Ovary (tissue), 7 donors: ENCODE measurements at regions not wholly inside any gene's neighbourhood (a gene's known extent, or its start where the extent isn't known, plus 50 kb on each side); places are given as distances from the start of the nearest gene placed in this dataset.

Experiments used
- DNase-seq, 5 donors: peaks; one replicate each; pipeline ENCODE4 v3.0.0-alpha.2; 2019 to 2020
- H3K27ac ChIP-seq, 2 donors: fragments of 200-600 bp; one replicate each; pipeline versions ENCODE4 v1.5.1 to v1.8.0; 2019 to 2022
- H3K27me3 ChIP-seq: fragments of 200-600 bp; one replicate; pipeline ENCODE4 v1.8.0; 2022
- H3K36me3 ChIP-seq: fragments of 200-600 bp; sonication (generic); one replicate; pipeline ENCODE4 v1.5.1; 2019
- H3K4me1 ChIP-seq: one replicate; pipeline ENCODE4 v1.8.1; 2013; ENCODE audit warnings: mild to moderate bottlenecking, moderate library complexity; ENCODE audit not compliant: insufficient read depth
- H3K4me3 ChIP-seq: fragments of 200-600 bp; sonication (generic); one replicate; pipeline ENCODE4 v1.5.1; 2017
- H3K9me3 ChIP-seq, 2 donors: fragments of 200-600 bp in 1 of 2; sonication (generic) in 1 of 2; one replicate each; pipeline versions ENCODE4 v1.5.1 to v1.8.1; 2013 to 2019; ENCODE audit warnings: mild to moderate bottlenecking in 1 of 2, moderate library complexity in 1 of 2
- EP300 ChIP-seq: sonication (generic); formaldehyde crosslinking; IDR thresholded peaks from one replicate; pipeline ENCODE4 v1.6.1; 2017; ENCODE audit warnings: antibody characterized with exemption
- POLR2A ChIP-seq: fragments of 450-650 bp; IDR thresholded peaks from one replicate; pipeline ENCODE4 v1.6.1; 2017; ENCODE audit warnings: antibody characterized with exemption, mild to moderate bottlenecking, moderate library complexity
- WGBS, 3 donors: extraction: QIAGEN DNeasy Blood & Tissue Kit in 1 of 3; methylation state at CpG; one replicate each; pipeline versions ENCODE4 v1.1.5 to v1.1.7; 2013 to 2017; 5-methylcytosine and 5-hydroxymethylcytosine counted together
- intact Hi-C, 4 donors: fragments of 100-400 bp; cut with DNase I; formaldehyde crosslinking; loops; one replicate each; pipeline versions ENCODE4 v1.11.0 to v1.15.1; 2022 to 2023
- TF ChIP-seq, protein P1 (sequence below), 3 donors: fragments of 450-650 bp in 2 of 3; fragments of 200-600 bp in 1 of 3; IDR thresholded peaks; one replicate each; pipeline versions ENCODE4 v1.5.1 to v1.8.0; 2016 to 2022; ENCODE audit warnings: antibody characterized with exemption in 3 of 3, mild to moderate bottlenecking in 1 of 3
- donor health status: DM: no; HTN: no; CAD: no; lungs with moderate emphysema.
- donor health status: DM: no; HTN: no; CAD: no.
- donor health status: Bipolar disorder and iron deficiency.
- donor health status: DM: no; HTN: no; CAD: no.
- donor health status: DM: yes; HTN: yes; CAD: no.

DNA sequence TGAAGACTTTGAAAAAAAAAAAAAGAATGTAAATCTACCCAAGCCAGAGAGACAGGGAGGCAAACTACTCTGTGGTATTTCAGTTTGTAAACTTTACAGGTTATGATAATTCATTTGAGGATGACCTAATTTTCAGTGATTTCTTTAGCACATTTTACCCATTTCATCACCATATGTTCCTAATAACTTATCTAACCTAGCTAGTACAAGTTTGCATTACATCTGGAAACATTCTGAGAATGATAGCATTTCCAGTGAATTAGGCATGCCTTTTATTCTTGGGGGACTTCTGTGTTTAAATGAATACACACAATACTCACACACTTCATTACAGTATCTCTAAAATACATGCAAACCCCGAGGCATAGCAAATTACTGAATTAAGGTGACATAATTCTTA lies 1055.5 kb downstream of the PCDH18 start:
- no peak overlapping the region for H3K27ac ChIP-seq
- no peak for TF ChIP-seq POLR2A
- TF ChIP-seq, protein P1, sequence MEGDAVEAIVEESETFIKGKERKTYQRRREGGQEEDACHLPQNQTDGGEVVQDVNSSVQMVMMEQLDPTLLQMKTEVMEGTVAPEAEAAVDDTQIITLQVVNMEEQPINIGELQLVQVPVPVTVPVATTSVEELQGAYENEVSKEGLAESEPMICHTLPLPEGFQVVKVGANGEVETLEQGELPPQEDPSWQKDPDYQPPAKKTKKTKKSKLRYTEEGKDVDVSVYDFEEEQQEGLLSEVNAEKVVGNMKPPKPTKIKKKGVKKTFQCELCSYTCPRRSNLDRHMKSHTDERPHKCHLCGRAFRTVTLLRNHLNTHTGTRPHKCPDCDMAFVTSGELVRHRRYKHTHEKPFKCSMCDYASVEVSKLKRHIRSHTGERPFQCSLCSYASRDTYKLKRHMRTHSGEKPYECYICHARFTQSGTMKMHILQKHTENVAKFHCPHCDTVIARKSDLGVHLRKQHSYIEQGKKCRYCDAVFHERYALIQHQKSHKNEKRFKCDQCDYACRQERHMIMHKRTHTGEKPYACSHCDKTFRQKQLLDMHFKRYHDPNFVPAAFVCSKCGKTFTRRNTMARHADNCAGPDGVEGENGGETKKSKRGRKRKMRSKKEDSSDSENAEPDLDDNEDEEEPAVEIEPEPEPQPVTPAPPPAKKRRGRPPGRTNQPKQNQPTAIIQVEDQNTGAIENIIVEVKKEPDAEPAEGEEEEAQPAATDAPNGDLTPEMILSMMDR (IDR thresholded peaks at IDR 0.05) = no peak
- no peak for TF ChIP-seq EP300
- H3K9me3 ChIP-seq = no peaks in the 10 kb centered on the region
- WGBS, 3 donors = 36 to 57% (median 40%) methylated on average over 1 of the region's 1 CpG
- DNase-seq = no peak
- no peaks in the 10 kb centered on the region for H3K4me1 ChIP-seq
- H3K4me3 ChIP-seq = no peak overlapping the region
- H3K36me3 ChIP-seq = no peaks in the 10 kb centered on the region
- intact Hi-C loops = no loop called here
- H3K27me3 ChIP-seq = no peaks in the 10 kb centered on the region

DNA sequence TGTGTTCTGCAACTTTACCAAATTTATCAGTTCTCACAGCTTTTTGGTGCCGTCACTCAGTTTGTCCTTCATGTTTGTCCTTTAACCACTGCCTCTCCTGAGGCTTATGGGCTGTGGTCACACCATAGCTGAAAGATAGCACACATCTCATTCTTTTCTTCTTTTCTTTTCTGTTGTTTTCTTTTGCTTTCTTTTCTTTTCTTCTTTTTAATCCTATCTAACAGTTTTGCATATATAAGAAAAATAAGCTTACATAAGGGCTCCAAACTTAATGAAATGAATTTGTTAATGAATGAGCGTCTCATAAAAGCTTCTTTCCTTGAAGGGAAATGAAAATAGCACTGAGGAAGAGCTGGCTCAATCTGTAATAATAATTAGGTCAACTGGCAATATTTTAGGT lies 1061.2 kb downstream of the PCDH18 start:
- DNase-seq = no peak
- H3K9me3 ChIP-seq = no peaks in the 10 kb centered on the region

DNA sequence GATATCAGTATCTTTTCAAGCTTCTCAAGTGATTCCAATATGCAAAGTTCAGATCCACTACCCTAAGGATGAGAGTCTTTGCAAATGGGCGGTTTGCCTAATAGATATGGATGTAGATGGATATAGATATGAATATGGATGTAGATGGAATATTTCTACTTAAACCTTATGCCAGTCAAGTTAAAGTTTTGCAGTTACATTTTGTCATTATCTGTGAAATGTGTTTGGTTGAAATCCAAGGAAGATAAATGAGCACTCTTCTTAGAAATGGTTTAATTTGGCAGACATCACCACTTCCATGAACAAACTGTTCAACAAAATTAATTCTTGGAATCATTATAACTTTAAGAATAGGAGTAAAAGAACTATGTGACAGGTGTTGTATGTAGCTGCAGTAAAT lies 1066.6 kb downstream of the PCDH18 start:
- no peaks in the 10 kb centered on the region for H3K4me1 ChIP-seq
- intact Hi-C loops = no loop called here
- DNase-seq = no peak
- H3K4me3 ChIP-seq = no peak overlapping the region
- TF ChIP-seq EP300 = no peak
- TF ChIP-seq, protein P1 (IDR thresholded peaks at IDR 0.05) = no peak
- TF ChIP-seq POLR2A = no peak
- 91 to 94% (median 93%) methylated on average over 1 of the region's 1 CpG for WGBS, 3 donors
- no peak overlapping the region for H3K27ac ChIP-seq
- H3K27me3 ChIP-seq = no peaks in the 10 kb centered on the region
- no peaks in the 10 kb centered on the region for H3K36me3 ChIP-seq
- no peaks in the 10 kb centered on the region for H3K9me3 ChIP-seq

More for the DNA sequence above, 1061.2 kb downstream of the PCDH18 start:
- Histone ChIP-seq H3K27ac (no peak overlapping the region), H3K4me1 (no peaks in the 10 kb centered on the region), H3K27me3 (no peaks in the 10 kb centered on the region), H3K36me3 (no peaks in the 10 kb centered on the region), H3K4me3 (no peak overlapping the region)
- TF ChIP-seq, protein P1 (IDR thresholded peaks at IDR 0.05) = no peak
- TF ChIP-seq POLR2A (no peak), EP300 (no peak)
- intact Hi-C loops = no loop called here
- whole genome bisulfite sequencing, 3 donors = 86 to 92% (median 88%) methylated on average over 2 of the region's 2 CpGs

DNA sequence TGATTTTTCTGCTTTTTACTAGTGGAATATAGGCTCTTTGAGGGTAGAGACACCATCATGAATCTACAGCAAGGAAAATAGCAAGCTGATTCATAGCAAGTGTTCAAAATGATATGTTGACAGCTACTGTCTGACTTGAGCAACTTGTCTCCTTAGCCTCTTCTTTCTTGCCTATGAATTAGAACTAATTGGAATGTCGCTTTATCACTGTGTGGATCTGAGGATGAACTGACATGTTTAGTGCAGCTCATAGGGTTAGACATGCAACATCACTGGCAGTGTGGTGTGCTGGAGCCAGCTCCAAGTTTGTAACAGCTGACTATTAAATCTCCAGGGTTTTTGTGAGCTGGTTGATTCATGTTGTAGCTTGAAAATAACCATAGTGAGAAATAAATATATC lies 1068.4 kb downstream of the PCDH18 start:
- Histone ChIP-seq H3K36me3 (no peaks in the 10 kb centered on the region), H3K4me1 (no peaks in the 10 kb centered on the region), H3K27me3 (no peaks in the 10 kb centered on the region), H3K27ac (no peak overlapping the region), H3K9me3 (no peaks in the 10 kb centered on the region), H3K4me3 (no peak overlapping the region)
- intact Hi-C loops = no loop called here
- no peak for TF ChIP-seq POLR2A
- TF ChIP-seq, protein P1 (IDR thresholded peaks at IDR 0.05) = no peak
- WGBS, 3 donors = 94 to 98% (median 97%) methylated on average over 1 of the region's 1 CpG
- no peak for DNase-seq

DNA sequence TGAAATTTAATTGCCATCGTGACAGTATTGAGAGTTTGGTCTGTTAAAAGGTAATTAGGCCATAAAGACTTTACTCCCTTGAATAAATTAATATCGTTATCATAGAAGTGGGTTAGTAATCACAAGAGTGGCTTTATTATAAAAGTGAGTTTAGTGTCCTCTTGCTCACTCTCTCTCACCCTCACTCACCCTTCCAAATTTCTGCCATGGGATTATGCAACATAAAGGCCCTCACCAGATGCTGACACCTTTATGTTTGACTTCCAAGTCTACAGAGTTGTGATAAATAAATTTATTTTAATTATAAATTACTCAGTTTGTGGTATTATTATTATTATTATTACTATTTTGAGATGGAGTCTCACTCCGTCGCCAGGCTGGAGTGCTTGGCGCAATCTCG lies 1070.8 kb downstream of the PCDH18 start:
- Histone ChIP-seq H3K36me3 (no peaks in the 10 kb centered on the region), H3K4me3 (no peak overlapping the region), H3K27ac (no peak overlapping the region), H3K27me3 (no peaks in the 10 kb centered on the region), H3K9me3 (no peaks in the 10 kb centered on the region), H3K4me1 (no peaks in the 10 kb centered on the region)
- intact Hi-C loops = no loop called here
- no peak for TF ChIP-seq EP300
- no peak for TF ChIP-seq POLR2A
- TF ChIP-seq, protein P1 (IDR thresholded peaks at IDR 0.05) = no peak
- WGBS, 3 donors = 93 to 95% (median 95%) methylated on average over 6 of the region's 6 CpGs
- DNase-seq = no peak
